Glutamatergic neuron (in vitro differentiated cells): ENCODE measurements at regions not wholly inside any gene's neighbourhood (a gene's known extent, or its start where the extent isn't known, plus 50 kb on each side); places are given as distances from the start of the nearest gene placed in this dataset.

ENCODE experiments used
- DNase-seq: peaks from one replicate; pipeline ENCODE4 v3.0.0; 2022
- H3K27ac Mint-ChIP-seq: one replicate; pipeline ENCODE4 v1.8.0; 2020; ENCODE audit warnings: mild to moderate bottlenecking, mixed read lengths, inconsistent platforms; ENCODE audit not compliant: unreplicated experiment
- H3K27me3 Mint-ChIP-seq: one replicate; pipeline ENCODE4 v1.8.0; 2020; ENCODE audit warnings: mild to moderate bottlenecking, moderate library complexity, mixed read lengths, inconsistent platforms; ENCODE audit not compliant: unreplicated experiment
- H3K36me3 Mint-ChIP-seq: one replicate; pipeline ENCODE4 v1.8.0; 2020; ENCODE audit warnings: mild to moderate bottlenecking, mixed read lengths, inconsistent platforms; ENCODE audit not compliant: unreplicated experiment
- H3K4me1 Mint-ChIP-seq: one replicate; pipeline ENCODE4 v1.8.0; 2020; ENCODE audit warnings: mild to moderate bottlenecking, low read depth, mixed read lengths, inconsistent platforms; ENCODE audit not compliant: unreplicated experiment
- H3K4me3 Mint-ChIP-seq: one replicate; pipeline ENCODE4 v1.8.0; 2020; ENCODE audit warnings: mild to moderate bottlenecking, mixed read lengths, inconsistent platforms; ENCODE audit not compliant: unreplicated experiment
- H3K9me3 Mint-ChIP-seq: one replicate; pipeline ENCODE4 v1.8.0; 2020; ENCODE audit warnings: mild to moderate bottlenecking, moderate library complexity, mixed read lengths, inconsistent platforms; ENCODE audit not compliant: unreplicated experiment
- TF ChIP-seq, protein P1 (sequence below): fragments of 200-600 bp; sonication (generic); IDR thresholded peaks from one replicate; pipeline ENCODE4 v1.5.0; 2021; ENCODE audit not compliant: partially characterized antibody, unreplicated experiment

- peak; percentile 39 for DNase-seq
- Mint-ChIP-seq H3K27ac (no peak overlapping the region), H3K27me3 (no peaks in the 10 kb centered on the region), H3K4me3 (no peak overlapping the region), H3K36me3 (no peaks in the 10 kb centered on the region), H3K4me1 (peaks cover 1% of the 10 kb centered on the region), H3K9me3 (no peaks in the 10 kb centered on the region)
- TF ChIP-seq, protein P1, sequence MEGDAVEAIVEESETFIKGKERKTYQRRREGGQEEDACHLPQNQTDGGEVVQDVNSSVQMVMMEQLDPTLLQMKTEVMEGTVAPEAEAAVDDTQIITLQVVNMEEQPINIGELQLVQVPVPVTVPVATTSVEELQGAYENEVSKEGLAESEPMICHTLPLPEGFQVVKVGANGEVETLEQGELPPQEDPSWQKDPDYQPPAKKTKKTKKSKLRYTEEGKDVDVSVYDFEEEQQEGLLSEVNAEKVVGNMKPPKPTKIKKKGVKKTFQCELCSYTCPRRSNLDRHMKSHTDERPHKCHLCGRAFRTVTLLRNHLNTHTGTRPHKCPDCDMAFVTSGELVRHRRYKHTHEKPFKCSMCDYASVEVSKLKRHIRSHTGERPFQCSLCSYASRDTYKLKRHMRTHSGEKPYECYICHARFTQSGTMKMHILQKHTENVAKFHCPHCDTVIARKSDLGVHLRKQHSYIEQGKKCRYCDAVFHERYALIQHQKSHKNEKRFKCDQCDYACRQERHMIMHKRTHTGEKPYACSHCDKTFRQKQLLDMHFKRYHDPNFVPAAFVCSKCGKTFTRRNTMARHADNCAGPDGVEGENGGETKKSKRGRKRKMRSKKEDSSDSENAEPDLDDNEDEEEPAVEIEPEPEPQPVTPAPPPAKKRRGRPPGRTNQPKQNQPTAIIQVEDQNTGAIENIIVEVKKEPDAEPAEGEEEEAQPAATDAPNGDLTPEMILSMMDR = no peak
These were observed 155.0 kb upstream of the PRDM9 start for GRCh38 chr5:23352446-23352845.

DNA sequence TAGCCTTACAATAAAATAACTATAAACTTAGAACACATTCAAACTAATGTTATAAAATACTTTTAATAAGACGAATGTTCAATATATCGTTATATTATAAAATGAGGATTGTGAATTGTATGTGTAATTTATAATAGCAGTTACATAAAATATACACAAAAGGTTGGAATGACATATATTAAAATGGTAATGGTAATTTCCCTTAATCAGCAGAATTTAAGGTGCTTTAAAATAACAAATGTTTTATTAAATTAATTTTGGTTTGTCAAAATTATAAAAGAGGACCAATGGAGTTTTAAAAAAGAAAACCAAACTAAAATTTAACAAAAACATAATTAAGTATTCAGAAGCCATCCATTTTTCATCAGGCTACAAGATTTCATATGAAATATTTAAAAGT lies 164.3 kb upstream of the PRDM9 start:
- Mint-ChIP-seq H3K9me3 (no peaks in the 10 kb centered on the region), H3K4me3 (no peak overlapping the region), H3K36me3 (no peaks in the 10 kb centered on the region)

GRCh38 chr5:23332650-23333251 lies 174.7 kb upstream of the PRDM9 start:
- DNase-seq = no peak
- TF ChIP-seq, protein P1 = peak; percentile 43
- no peak overlapping the region for H3K4me3 Mint-ChIP-seq

More for the DNA sequence above, 164.3 kb upstream of the PRDM9 start:
- TF ChIP-seq, protein P1 = no peak
- H3K4me1 Mint-ChIP-seq = no peaks in the 10 kb centered on the region
- no peak overlapping the region for H3K27ac Mint-ChIP-seq
- H3K27me3 Mint-ChIP-seq = no peaks in the 10 kb centered on the region
- DNase-seq = no peak

GRCh38 chr5:23330726-23331125 lies 176.7 kb upstream of the PRDM9 start:
- H3K4me1 Mint-ChIP-seq = peaks cover 2% of the 10 kb centered on the region
- H3K9me3 Mint-ChIP-seq = no peaks in the 10 kb centered on the region
- H3K27ac Mint-ChIP-seq = no peak overlapping the region
- no peak for DNase-seq
- TF ChIP-seq, protein P1 = no peak
- H3K4me3 Mint-ChIP-seq = no peak overlapping the region
- no peaks in the 10 kb centered on the region for H3K36me3 Mint-ChIP-seq
- H3K27me3 Mint-ChIP-seq = no peaks in the 10 kb centered on the region

More at GRCh38 chr5:23332650-23333251, 174.7 kb upstream of the PRDM9 start:
- no peaks in the 10 kb centered on the region for H3K27me3 Mint-ChIP-seq
- no peaks in the 10 kb centered on the region for H3K9me3 Mint-ChIP-seq
- H3K36me3 Mint-ChIP-seq = no peaks in the 10 kb centered on the region
- H3K4me1 Mint-ChIP-seq = no peaks in the 10 kb centered on the region
- no peak overlapping the region for H3K27ac Mint-ChIP-seq

DNA sequence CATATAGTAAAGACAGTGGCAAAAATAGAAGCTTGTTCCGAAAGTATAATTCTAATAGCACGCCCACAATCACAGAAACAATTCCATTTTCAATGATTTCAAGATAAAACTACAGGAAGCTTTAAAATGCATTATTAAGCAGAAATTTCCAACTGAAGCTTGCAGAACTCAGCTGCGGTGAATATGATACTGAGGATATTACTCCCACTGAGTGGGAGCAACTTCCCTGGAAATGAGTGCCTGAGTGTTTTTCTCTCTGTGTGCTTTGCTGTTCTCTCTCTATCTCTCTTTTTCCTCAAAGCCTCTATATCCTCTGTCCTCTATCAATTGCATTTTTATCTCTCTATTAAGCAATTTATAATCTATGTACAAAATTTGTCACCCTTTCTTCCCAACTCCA lies 187.5 kb upstream of the PRDM9 start:
- Mint-ChIP-seq H3K36me3 (no peaks in the 10 kb centered on the region), H3K27me3 (no peaks in the 10 kb centered on the region), H3K4me3 (no peak overlapping the region), H3K9me3 (no peaks in the 10 kb centered on the region), H3K4me1 (no peaks in the 10 kb centered on the region), H3K27ac (no peak overlapping the region)
- DNase-seq = no peak
- TF ChIP-seq, protein P1 = no peak
